GM12892 (cell line): ENCODE measurements at regions not wholly inside any gene's neighbourhood (a gene's known extent, or its start where the extent isn't known, plus 50 kb on each side); places are given as distances from the start of the nearest gene placed in this dataset.

Experiments
- POLR2A ChIP-seq: IDR thresholded peaks from 2 replicates; pipeline ENCODE4 v1.6.1; 2011; ENCODE audit warnings: low read depth, low read length, control low read depth
- POLR2AphosphoS5 ChIP-seq: IDR thresholded peaks from 2 replicates; pipeline ENCODE4 v1.6.1; 2011; ENCODE audit warnings: low read depth, low read length, control low read depth
- TAF1 ChIP-seq: IDR thresholded peaks from 2 replicates; pipeline ENCODE4 v1.6.1; 2011; ENCODE audit warnings: low read depth, mild to moderate bottlenecking, control low read depth, low read length, borderline replicate concordance

- TF ChIP-seq TAF1 (no peak), POLR2AphosphoS5 (no peak), POLR2A (no peak)
Observed at GRCh38 chr2:124975648-124976047, 950.6 kb downstream of the CNTNAP5 start.
